ENCODE measurements at regions not wholly inside any gene's neighbourhood (a gene's known extent, or its start where the extent isn't known, plus 50 kb on each side); places are given as distances from the start of the nearest gene placed in this dataset.
A peak's percentile ranks its signal among the peaks of the same experiment; 100 is the strongest.
"Not testable (repeated sequence)": the region's sequence is repeated elsewhere in the genome, so short reads cannot be mapped to it uniquely, and the experiment has no call there.

DNA sequence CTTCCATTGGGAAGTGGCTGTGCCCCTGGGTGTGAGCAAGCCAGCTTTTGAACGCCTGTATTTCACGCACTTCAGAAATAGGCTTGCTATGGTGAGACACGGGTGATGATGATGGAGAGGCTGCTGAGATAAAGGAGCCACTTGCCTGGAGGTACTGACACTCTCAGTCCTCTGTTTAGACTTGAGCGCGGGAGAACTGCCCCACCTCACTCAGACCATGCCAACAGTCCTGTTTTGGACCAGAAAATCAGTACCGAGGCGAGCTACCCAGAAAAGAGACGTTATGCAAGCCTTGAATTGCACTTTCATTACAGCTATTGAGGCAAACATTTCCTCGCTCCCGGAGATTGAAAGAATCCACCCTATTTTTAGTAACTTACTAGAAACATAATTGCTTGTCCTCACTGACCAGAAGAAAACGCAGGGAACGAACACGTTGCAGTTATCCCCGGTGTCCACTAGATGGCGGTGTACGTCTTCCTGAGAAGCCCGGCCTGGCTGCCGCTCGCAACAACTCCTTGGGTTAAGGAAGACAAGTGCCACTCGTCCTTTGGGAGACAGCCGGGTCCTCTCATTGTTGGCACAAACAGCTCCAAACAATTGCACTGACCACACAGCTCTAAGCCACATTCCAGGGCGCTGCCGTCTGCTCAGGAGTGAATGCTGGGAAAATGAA lies 142.4 kb downstream of the PSAT1 start:
- H3K4me3 ChIP-seq (ENCODE audit: low read length), result peak overlapping the region; percentile 49
- H3K27me3 ChIP-seq (ENCODE audit: control insufficient read depth, insufficient read depth, low read length), result no peaks in the 10 kb centered on the region
- H3K9ac ChIP-seq (ENCODE audit: low read length), result no peak overlapping the region
- H3K4me1 ChIP-seq (ENCODE audit: control insufficient read depth, insufficient read depth, low read length), result no peaks in the 10 kb centered on the region
- H3K27ac ChIP-seq (ENCODE audit: low read depth, low read length), result no peak overlapping the region
- no peaks in the 10 kb centered on the region for H3K36me3 ChIP-seq (ENCODE audit: control insufficient read depth, insufficient read depth, low read length)

DNA sequence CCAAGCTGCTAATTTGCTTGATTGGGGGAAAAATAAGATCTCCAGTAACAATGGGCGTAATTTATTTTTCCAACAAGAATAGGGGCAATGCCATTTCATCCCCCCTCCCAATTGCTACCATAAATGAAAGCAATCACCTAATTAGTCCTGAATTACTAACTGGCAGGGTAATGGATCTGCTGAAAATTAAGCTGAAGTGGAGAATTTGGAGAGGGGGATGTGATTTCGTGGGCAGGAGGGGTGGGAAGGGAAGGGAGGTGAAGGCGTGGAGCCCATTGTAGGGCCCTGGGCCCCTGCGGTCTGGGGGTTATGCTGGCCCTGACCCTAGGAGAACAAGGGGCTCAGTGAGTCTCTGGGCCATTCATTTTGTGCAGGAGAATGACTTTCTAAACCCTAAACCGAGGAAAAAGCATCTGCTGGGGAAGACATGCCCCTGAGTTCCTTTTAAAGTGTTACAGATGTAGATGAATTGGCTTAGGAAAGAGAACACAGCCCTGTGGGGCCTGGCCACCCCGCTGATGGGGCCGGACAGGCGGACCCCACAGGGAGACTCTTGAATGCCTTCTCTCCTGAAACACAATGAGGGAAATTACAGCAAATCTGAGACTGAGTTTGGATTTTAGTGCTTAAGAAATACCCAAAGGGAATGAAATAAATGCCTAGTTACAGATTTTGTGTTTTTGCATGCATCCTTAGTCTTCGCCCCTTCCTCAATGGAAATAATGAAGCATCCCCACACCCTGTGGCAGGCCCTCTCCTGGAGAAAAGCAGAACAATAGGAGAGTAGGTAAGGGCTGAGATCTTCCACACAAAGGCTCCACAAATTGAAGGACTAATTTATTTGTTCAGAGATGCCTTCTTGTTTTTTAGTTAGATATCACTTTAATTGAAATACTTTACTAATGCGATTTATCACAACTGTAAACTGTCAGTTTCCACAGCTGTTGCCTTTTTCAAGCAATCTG lies 143.2 kb downstream of the PSAT1 start:
- Histone ChIP-seq H3K4me3 (ENCODE audit: low read length) (no peak overlapping the region), H3K4me1 (ENCODE audit: control insufficient read depth, insufficient read depth, low read length) (no peaks in the 10 kb centered on the region), H3K36me3 (ENCODE audit: control insufficient read depth, insufficient read depth, low read length) (no peaks in the 10 kb centered on the region), H3K27me3 (ENCODE audit: control insufficient read depth, insufficient read depth, low read length) (no peaks in the 10 kb centered on the region), H3K9ac (ENCODE audit: low read length) (no peak overlapping the region), H3K27ac (ENCODE audit: low read depth, low read length) (no peak overlapping the region)

DNA sequence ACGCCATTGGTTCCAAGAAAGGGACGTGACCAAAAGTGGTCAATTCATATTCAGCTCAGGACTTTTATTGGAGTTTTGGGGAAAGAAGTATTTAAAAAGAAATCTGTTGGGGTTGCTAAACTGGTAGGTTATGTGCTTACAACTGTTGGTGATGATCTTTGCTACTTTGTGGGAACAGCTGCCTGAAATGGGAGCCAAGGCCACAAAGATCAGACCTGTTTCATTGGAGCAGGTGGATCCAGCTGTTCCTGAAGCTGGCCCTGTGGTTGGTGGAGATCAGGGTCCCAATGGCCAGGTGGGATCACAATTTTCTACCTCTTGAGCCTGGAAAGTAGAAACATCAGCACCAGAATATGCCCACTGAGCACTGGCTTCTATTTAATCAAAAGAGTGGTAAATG lies 144.5 kb downstream of the PSAT1 start:
- no peaks in the 10 kb centered on the region for H3K27me3 ChIP-seq (ENCODE audit: control insufficient read depth, insufficient read depth, low read length)
- no peak overlapping the region for H3K9ac ChIP-seq (ENCODE audit: low read length)
- no peak overlapping the region for H3K4me3 ChIP-seq (ENCODE audit: low read length)

DNA sequence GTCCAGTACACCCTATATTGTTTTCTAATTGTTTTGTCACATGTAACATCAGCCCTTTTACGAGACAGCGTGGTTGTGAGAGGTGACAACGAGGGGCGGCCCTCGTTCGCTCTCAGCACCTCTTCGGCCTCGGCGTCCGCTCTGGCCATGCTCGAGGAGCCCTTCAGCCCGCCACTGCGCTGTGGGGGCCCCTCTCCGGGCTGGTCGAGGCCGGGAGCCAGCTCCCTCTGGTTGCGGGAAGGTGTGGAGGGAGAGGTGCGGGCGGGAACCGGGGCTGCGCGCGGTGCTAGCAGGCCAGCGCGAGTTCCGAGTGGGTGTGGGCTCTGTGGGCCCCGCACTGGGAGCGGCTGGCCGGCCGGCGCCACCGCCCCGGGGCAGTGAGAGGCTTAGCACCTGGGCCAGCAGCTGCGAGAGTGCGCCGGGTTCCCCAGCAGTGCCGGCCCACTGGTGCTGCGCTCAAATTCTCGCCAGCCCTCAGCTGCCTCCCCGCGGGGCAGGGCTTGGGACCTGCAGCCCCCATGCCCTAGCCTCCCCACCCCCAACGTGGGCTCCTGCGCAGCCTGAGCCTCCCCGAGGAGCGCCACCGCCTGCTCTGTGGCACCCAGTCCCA lies 145.0 kb downstream of the PSAT1 start:
- Histone ChIP-seq H3K27ac (ENCODE audit: low read depth, low read length) (no peak overlapping the region), H3K9ac (ENCODE audit: low read length) (no peak overlapping the region), H3K36me3 (ENCODE audit: control insufficient read depth, insufficient read depth, low read length) (no peaks in the 10 kb centered on the region), H3K4me1 (ENCODE audit: control insufficient read depth, insufficient read depth, low read length) (no peaks in the 10 kb centered on the region), H3K4me3 (ENCODE audit: low read length) (no peak overlapping the region), H3K27me3 (ENCODE audit: control insufficient read depth, insufficient read depth, low read length) (no peaks in the 10 kb centered on the region)

More for the DNA sequence above, 144.5 kb downstream of the PSAT1 start:
- H3K4me1 ChIP-seq (ENCODE audit: control insufficient read depth, insufficient read depth, low read length), result no peaks in the 10 kb centered on the region
- no peaks in the 10 kb centered on the region for H3K36me3 ChIP-seq (ENCODE audit: control insufficient read depth, insufficient read depth, low read length)
- H3K27ac ChIP-seq (ENCODE audit: low read depth, low read length), result no peak overlapping the region

DNA sequence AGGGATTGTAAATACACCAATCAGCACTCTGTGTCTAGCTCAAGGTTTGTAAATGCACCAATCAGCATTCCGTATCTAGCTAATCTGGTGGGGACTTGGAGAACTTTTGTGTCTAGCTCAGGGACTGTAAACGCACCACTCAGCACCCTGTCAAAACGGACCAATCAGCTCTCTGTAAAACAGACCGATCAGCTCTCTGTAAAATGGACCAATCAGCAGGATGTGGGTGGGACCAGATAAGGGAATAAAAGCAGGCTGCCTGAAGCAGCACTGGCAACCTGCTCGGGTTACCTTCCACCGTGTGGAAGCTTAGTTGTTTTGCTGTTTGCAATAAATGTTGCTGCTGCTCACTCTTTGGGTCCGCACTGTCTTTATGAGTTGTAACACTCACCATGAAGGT lies 145.7 kb downstream of the PSAT1 start:
- not testable (repeated sequence) for H3K9ac ChIP-seq (ENCODE audit: low read length); H3K27ac ChIP-seq (ENCODE audit: low read depth, low read length); H3K4me3 ChIP-seq (ENCODE audit: low read length); H3K36me3 ChIP-seq (ENCODE audit: control insufficient read depth, insufficient read depth, low read length); H3K27me3 ChIP-seq (ENCODE audit: control insufficient read depth, insufficient read depth, low read length); H3K4me1 ChIP-seq (ENCODE audit: control insufficient read depth, insufficient read depth, low read length)

DNA sequence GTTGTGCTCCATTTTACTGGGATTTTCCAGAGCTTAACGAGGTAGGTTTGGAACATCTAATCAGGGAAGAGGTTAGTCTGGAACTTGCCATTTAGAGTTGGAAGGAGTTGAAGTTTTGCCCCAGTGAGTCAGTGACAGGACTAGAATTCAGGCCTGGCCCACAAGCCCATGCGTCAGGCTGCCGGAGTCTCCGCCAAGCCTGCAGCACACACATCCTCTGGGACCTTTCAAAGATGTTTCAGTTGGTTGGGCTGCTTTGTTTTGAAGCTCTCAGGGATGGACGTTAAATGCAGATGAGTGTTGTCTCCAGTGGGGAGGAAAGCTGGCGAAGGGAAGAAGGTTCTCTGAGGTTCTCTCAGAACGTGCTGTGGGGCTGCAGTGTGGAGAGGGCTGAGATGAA lies 147.0 kb downstream of the PSAT1 start:
- no peaks in the 10 kb centered on the region for H3K4me1 ChIP-seq (ENCODE audit: control insufficient read depth, insufficient read depth, low read length)
- H3K9ac ChIP-seq (ENCODE audit: low read length), result no peak overlapping the region
- no peak overlapping the region for H3K4me3 ChIP-seq (ENCODE audit: low read length)
- H3K36me3 ChIP-seq (ENCODE audit: control insufficient read depth, insufficient read depth, low read length), result no peaks in the 10 kb centered on the region
- H3K27me3 ChIP-seq (ENCODE audit: control insufficient read depth, insufficient read depth, low read length), result no peaks in the 10 kb centered on the region
- no peak overlapping the region for H3K27ac ChIP-seq (ENCODE audit: low read depth, low read length)

DNA sequence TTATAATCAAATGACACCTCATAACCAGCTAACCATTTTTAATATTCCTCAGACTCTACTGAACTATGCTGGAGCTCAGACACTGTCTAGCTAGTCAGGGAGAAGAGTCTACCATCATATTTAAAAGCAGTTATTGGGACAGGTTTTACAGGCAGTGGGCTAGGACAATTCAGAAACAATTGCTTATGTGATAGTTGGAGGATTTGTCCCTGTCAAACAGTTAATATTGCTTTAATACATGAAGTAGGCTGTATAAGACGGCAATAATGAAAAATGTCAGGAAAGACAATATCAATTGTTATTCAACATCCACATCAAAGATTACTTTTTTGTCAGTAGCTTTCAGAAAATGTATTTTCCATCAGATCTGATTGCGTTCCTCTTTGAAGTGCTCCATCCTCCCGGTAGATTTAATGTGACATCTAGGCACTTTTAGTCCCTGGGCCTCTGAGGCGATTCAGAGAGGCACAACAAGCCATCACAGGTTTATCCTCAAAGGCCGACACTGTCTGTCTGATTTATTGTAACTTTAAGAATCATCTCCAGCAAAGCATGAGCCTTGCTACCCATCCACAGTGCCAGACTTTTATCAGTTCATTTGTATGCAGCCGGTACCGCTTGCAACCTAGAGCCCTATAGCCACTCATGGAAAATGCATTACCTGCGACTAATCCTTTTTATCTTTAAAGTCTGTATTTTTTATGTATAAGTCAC lies 152.2 kb downstream of the PSAT1 start:
- Histone ChIP-seq H3K9ac (ENCODE audit: low read length) (no peak overlapping the region), H3K36me3 (ENCODE audit: control insufficient read depth, insufficient read depth, low read length) (no peaks in the 10 kb centered on the region), H3K4me3 (ENCODE audit: low read length) (no peak overlapping the region), H3K27me3 (ENCODE audit: control insufficient read depth, insufficient read depth, low read length) (no peaks in the 10 kb centered on the region), H3K27ac (ENCODE audit: low read depth, low read length) (no peak overlapping the region), H3K4me1 (ENCODE audit: control insufficient read depth, insufficient read depth, low read length) (no peaks in the 10 kb centered on the region)

DNA sequence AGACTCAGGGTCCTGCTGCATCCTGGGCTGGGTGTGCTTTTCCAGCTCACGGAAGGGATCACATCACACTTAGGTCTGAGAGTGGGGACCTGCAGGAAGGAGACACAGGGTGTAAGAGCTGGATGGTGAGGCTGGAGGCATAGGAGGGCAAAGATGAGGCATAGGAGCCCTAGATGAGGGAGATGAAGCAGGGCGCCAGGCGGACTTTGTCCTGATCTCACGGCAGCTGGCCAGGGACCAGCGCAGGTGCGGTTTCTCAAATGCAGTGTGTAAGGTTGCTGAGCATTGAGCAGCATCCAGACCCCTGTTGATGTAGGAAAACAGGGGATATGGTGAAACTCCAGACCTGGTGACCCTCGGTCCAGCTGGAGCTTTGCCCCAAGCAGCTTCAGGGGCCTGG lies 156.5 kb downstream of the PSAT1 start:
- no peak overlapping the region for H3K9ac ChIP-seq (ENCODE audit: low read length)
- no peak overlapping the region for H3K4me3 ChIP-seq (ENCODE audit: low read length)
- H3K36me3 ChIP-seq (ENCODE audit: control insufficient read depth, insufficient read depth, low read length), result no peaks in the 10 kb centered on the region
- H3K27ac ChIP-seq (ENCODE audit: low read depth, low read length), result no peak overlapping the region
- no peaks in the 10 kb centered on the region for H3K27me3 ChIP-seq (ENCODE audit: control insufficient read depth, insufficient read depth, low read length)
- no peaks in the 10 kb centered on the region for H3K4me1 ChIP-seq (ENCODE audit: control insufficient read depth, insufficient read depth, low read length)

DNA sequence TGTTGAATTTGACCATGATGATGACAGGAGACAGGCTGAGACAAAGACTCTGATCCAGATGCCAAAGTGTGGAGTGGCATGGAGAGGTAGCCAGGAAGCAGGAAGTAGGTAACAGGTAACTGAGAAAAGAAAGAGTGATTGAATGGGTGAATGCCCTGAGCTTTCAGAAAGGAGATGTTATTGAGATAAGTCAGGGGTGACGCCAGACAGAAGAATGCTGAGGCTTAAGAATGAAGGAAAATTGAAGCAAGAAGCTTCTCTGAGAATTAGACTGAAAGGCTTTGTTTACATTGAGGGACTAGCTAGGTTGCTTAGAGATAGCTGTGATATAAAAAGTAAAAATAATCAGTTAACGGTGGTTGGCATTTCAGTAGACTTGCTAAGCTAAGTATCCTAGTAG lies 165.7 kb downstream of the PSAT1 start:
- Histone ChIP-seq H3K4me3 (ENCODE audit: low read length) (no peak overlapping the region), H3K4me1 (ENCODE audit: control insufficient read depth, insufficient read depth, low read length) (no peaks in the 10 kb centered on the region), H3K36me3 (ENCODE audit: control insufficient read depth, insufficient read depth, low read length) (no peaks in the 10 kb centered on the region), H3K27me3 (ENCODE audit: control insufficient read depth, insufficient read depth, low read length) (no peaks in the 10 kb centered on the region), H3K9ac (ENCODE audit: low read length) (no peak overlapping the region), H3K27ac (ENCODE audit: low read depth, low read length) (no peak overlapping the region)

DNA sequence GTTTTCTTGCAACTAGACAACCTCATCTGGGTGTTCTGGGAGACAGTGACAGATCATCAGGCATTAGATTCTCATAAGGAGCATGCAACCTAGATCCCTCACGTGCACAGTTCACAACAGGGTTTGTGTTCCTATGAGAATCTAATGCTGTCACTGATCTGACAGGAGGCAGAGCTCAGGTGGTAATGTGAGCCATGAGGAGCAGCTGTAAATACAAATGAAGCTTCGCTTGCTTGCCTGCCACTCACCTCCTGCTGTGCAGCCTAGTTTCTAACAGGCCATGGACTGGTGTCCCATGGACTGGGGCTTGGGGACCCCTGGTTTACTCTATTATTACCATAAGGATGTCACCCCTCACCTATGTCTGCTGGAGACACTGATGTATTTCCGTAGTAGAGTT lies 166.8 kb downstream of the PSAT1 start:
- H3K4me3 ChIP-seq (ENCODE audit: low read length), result no peak overlapping the region
- no peaks in the 10 kb centered on the region for H3K27me3 ChIP-seq (ENCODE audit: control insufficient read depth, insufficient read depth, low read length)
- H3K36me3 ChIP-seq (ENCODE audit: control insufficient read depth, insufficient read depth, low read length), result no peaks in the 10 kb centered on the region
- H3K9ac ChIP-seq (ENCODE audit: low read length), result no peak overlapping the region
- H3K27ac ChIP-seq (ENCODE audit: low read depth, low read length), result no peak overlapping the region
- no peaks in the 10 kb centered on the region for H3K4me1 ChIP-seq (ENCODE audit: control insufficient read depth, insufficient read depth, low read length)

DNA sequence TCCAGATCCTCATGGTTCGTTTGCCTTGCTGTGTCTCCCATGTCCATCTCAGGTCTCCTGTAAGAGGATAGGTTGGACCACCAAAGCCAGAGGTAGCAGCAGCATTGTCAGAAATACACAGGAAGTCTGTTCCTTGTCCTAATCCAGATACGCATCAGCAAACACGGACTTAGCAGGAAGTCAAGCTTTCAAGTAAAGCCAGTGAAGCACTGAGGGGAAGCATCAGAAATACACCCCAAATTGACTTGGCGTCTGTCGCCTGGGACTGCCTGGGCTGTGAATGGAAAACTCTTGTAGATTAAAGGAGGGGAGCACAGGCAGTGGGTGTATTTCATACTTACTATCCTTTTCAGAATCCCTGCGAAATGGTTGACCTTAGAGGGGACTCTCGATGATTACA lies 171.3 kb downstream of the PSAT1 start:
- H3K27me3 ChIP-seq (ENCODE audit: control insufficient read depth, insufficient read depth, low read length), result no peaks in the 10 kb centered on the region
- no peak overlapping the region for H3K4me3 ChIP-seq (ENCODE audit: low read length)
- no peaks in the 10 kb centered on the region for H3K4me1 ChIP-seq (ENCODE audit: control insufficient read depth, insufficient read depth, low read length)
- H3K27ac ChIP-seq (ENCODE audit: low read depth, low read length), result no peak overlapping the region
- H3K36me3 ChIP-seq (ENCODE audit: control insufficient read depth, insufficient read depth, low read length), result no peaks in the 10 kb centered on the region
- H3K9ac ChIP-seq (ENCODE audit: low read length), result no peak overlapping the region

DNA sequence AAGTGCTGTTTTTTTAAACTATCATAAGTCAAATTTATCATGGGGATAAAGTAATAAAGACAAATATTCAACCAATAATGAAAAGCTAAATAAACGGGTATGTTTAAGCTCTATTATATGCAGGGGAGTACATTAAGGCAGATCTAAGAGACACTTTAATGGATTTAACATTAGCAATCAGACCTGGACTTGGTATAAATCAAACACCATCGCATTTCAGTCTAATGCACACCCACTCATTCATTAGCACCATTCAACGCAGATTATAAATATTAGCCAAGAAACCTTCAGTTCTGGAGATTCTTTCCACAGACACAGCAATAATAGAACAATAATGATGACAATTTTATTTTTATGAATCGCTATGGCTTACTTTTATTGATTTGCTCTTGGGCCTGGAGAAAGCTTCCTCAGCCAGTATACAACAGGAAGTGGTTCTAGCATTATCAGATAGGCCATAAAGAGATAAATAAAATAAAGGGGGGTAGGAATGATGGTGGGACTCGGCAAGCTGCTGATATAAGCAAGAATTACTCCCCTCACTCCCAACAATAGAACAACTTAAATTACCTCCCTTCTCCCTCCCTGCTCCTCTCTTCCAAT lies 172.2 kb downstream of the PSAT1 start:
- Histone ChIP-seq H3K27me3 (ENCODE audit: control insufficient read depth, insufficient read depth, low read length) (no peaks in the 10 kb centered on the region), H3K9ac (ENCODE audit: low read length) (no peak overlapping the region), H3K36me3 (ENCODE audit: control insufficient read depth, insufficient read depth, low read length) (no peaks in the 10 kb centered on the region), H3K4me3 (ENCODE audit: low read length) (no peak overlapping the region), H3K27ac (ENCODE audit: low read depth, low read length) (no peak overlapping the region), H3K4me1 (ENCODE audit: control insufficient read depth, insufficient read depth, low read length) (no peaks in the 10 kb centered on the region)

Data from rectal smooth muscle tissue (tissue), 1 donor.